ENCODE measurements at regions not wholly inside any gene's neighbourhood (a gene's known extent, or its start where the extent isn't known, plus 50 kb on each side); places are given as distances from the start of the nearest gene placed in this dataset.

DNA sequence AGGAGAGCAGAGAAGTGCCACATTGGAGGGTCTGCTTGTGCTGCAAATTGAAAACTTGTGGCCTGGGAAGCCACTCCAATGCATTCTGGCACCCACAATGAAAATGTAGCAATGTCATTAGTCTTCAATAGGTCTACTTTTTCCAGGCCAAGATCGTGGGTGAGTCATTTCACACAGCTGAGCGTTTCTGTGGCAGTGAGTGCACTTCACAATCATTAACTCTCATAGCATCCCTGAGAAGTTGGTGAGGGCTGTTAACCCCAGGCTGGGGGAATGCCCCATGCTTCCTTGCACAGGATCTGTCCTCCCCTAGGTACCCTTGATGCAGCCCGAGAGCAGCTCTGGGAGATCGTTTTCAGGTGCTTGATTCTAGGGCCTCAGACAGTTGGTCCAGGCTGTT is 196.8 kb upstream of the ATP6AP2 start:
- DNase-seq (ENCODE audit: low spot score): no peak
- TF ChIP-seq, protein P1, sequence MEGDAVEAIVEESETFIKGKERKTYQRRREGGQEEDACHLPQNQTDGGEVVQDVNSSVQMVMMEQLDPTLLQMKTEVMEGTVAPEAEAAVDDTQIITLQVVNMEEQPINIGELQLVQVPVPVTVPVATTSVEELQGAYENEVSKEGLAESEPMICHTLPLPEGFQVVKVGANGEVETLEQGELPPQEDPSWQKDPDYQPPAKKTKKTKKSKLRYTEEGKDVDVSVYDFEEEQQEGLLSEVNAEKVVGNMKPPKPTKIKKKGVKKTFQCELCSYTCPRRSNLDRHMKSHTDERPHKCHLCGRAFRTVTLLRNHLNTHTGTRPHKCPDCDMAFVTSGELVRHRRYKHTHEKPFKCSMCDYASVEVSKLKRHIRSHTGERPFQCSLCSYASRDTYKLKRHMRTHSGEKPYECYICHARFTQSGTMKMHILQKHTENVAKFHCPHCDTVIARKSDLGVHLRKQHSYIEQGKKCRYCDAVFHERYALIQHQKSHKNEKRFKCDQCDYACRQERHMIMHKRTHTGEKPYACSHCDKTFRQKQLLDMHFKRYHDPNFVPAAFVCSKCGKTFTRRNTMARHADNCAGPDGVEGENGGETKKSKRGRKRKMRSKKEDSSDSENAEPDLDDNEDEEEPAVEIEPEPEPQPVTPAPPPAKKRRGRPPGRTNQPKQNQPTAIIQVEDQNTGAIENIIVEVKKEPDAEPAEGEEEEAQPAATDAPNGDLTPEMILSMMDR (IDR thresholded peaks at IDR 0.05; ENCODE audit: extremely low read depth, missing control alignments): no peak

DNA sequence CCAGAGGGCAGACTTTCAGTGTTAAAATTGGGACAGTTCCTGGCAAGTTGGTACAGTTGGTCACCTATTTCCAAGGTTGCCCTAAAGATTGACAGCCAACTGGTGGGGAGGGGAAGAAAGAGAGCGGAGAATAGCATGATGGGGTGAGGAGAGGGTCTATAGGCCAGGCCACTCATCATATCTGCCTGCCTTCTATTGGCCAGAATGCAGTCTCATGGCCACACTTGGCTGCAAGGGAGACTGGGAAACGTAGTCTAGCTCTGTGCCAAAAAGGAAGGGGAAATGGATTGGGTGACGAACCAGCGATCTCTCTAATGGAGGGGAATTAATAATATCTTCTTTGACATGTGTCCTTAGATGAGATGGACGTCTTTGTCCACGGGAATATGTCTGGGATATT is 197.4 kb upstream of the ATP6AP2 start:
- TF ChIP-seq, protein P1 (IDR thresholded peaks at IDR 0.05; ENCODE audit: extremely low read depth, missing control alignments): no peak
- DNase-seq (ENCODE audit: low spot score): no peak

DNA sequence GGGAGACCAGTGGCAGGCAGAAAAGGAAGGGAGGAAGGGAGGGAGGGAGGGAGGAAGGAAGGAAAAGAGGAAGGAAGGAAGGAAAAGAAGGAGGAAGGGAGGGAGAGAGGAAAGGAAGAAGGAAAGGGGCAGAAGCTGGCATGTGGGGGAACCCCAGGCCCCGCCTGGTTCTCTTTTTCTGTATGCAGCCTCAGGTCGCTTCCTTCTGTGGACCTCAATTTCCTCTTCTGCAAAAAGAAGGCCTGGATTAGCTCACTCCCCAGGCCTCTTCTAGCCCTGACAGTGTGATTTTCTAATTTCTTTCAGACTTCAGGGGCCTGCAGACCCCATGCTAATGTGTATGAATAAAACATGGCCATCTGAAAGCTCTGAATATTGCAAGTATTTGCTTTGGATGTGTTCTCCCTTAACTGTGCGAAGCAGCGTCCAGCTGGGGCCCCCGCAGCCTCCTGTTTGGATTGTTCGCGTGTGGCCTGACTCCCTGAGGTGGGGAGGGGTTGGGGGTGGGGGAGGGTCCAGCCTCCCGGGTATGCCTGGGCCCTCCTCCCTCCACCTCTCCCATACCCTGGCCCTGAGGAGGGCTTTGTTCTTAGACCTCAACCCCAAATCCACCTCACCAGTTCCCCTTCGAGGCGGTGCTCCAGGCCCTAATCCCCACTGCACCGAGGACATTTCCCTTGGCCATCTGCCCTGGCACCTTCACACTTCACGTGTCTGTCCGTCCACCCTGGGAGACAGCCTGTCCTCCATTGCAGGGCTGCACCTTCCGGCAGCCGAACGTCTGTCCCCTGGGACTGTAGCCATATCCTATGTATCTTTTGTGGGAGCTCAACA is 199.9 kb upstream of the ATP6AP2 start:
- TF ChIP-seq, protein P1 (IDR thresholded peaks at IDR 0.05; ENCODE audit: extremely low read depth, missing control alignments): no peak
- no peak for DNase-seq (ENCODE audit: low spot score)

DNA sequence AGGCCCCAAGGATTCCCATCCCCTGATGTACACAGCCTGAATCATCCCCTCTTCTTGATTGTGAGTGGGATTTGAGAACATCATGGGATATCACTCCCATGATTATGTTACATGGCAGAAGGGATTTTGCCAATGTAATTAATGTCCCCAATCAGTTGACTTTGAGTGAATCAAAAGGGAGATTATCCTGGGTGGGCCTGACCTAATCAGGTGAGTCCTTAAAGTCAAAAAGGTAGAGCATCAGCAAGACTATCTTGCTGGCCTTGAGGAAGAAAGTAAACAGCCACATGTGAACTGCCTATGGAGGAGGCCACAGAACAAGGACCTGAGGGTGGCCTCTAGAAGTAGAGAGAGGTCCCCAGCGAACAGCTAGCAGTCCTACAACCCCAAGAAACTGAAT is 203.1 kb upstream of the ATP6AP2 start:
- TF ChIP-seq, protein P1 (IDR thresholded peaks at IDR 0.05; ENCODE audit: extremely low read depth, missing control alignments): no peak
- DNase-seq (ENCODE audit: low spot score): no peak

DNA sequence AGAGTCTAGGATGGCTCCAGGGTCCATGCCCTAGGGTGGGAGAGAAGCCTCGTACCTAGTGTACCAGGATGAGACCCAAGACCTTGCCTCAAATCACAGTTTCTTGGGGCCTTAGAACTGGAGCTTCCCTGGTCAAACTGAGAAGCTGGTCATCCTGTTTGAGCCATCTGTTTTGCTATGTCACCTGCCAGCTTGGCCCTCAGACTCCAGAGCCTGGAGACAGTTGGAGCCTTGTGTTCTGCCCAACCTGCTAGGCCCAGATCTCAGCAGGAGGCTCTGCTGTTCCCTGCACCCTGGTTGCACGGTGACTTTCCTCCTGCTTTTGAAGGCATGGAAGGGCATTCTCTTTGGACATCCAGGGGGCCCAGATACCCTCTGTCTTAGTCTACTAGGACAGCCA is 206.3 kb upstream of the ATP6AP2 start:
- TF ChIP-seq, protein P1 (IDR thresholded peaks at IDR 0.05; ENCODE audit: extremely low read depth, missing control alignments): no peak
- no peak for DNase-seq (ENCODE audit: low spot score)

DNA sequence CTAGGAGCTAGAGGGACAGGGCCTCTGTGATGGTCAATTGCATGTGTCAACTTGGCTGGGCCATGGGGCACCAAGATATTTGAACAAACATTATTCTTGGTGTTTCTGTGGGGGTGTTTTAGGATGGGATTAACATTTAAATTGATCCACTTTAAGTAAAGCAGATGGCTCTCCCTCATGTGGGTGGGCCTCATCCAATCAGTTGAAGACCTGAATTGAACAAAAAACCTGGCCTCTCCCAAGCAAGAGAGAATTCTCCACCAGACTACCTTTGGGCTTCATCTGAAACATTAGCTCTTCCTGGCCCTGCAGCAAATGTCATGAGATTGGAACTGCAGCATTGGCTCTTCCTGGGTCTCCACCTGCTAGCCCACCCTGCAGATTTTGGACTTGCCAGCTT is 207.1 kb upstream of the ATP6AP2 start:
- DNase-seq (ENCODE audit: low spot score): no peak
- TF ChIP-seq, protein P1 (IDR thresholded peaks at IDR 0.05; ENCODE audit: extremely low read depth, missing control alignments): no peak

DNA sequence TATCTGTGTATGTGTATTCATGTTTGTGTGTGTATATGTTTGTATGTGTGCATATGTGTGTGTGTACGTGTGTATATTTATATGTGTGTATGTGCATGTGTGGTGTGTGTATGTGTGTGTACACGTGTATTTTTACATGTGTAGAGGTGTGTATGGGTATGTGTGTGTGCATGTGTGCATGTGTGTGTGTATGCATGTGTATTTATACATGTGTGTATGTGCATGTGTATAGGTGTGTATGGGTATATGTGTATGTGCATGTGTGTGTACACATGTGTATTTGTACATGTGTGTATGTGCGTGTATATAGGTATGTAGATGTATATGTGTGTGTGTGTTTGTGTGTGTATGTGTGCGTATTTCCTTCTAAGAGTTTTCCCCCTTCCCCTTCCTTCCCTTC is 207.7 kb upstream of the ATP6AP2 start:
- TF ChIP-seq, protein P1 (IDR thresholded peaks at IDR 0.05; ENCODE audit: extremely low read depth, missing control alignments): no peak
- DNase-seq (ENCODE audit: low spot score): no peak

All from GM20000 (cell line).